Umbilical cord (tissue), 1 donor: ENCODE measurements at regions not wholly inside any gene's neighbourhood (a gene's known extent, or its start where the extent isn't known, plus 50 kb on each side); places are given as distances from the start of the nearest gene placed in this dataset.
"Not testable (repeated sequence)": the region's sequence is repeated elsewhere in the genome, so short reads cannot be mapped to it uniquely, and the experiment has no call there.

Source experiments
- DNase-seq: peaks from one replicate; pipeline ENCODE4 v3.0.0-alpha.2; 2015; ENCODE audit warnings: low spot score

- DNase-seq: no peak
Measured at GRCh38 chr6:60670036-60670435, 1616.0 kb downstream of the KHDRBS2 start.

GRCh38 chr6:60668428-60668827, 1617.6 kb downstream of the KHDRBS2 start:
- no peak for DNase-seq

GRCh38 chr6:60663199-60663598, 1622.8 kb downstream of the KHDRBS2 start:
- not testable (repeated sequence) for DNase-seq

- DNase-seq: no peak
Measured at GRCh38 chr6:60643870-60644269, 1642.2 kb downstream of the KHDRBS2 start.

- DNase-seq: not testable (repeated sequence)
Measured at GRCh38 chr6:60639185-60639584, 1646.8 kb downstream of the KHDRBS2 start.
